Cerebellar cortex (tissue), 1 donor: ENCODE measurements at regions not wholly inside any gene's neighbourhood (a gene's known extent, or its start where the extent isn't known, plus 50 kb on each side); places are given as distances from the start of the nearest gene placed in this dataset.
"Not testable (repeated sequence)": the region's sequence is repeated elsewhere in the genome, so short reads cannot be mapped to it uniquely, and the experiment has no call there.

Source experiments
- DNase-seq: peaks from one replicate; pipeline ENCODE4 v3.0.0-alpha.2; 2015; ENCODE audit warnings: low spot score

- not testable (repeated sequence) for DNase-seq
Measured at GRCh38 chr6:82816243-82816642, 249.4 kb downstream of the UBE3D start.

- no peak for DNase-seq
Measured at GRCh38 chr6:82818727-82819126, 246.9 kb downstream of the UBE3D start.

GRCh38 chr6:82823361-82823760, 242.3 kb downstream of the UBE3D start:
- no peak for DNase-seq

- no peak for DNase-seq
Measured at GRCh38 chr6:82832811-82833210, 232.8 kb downstream of the UBE3D start.

- DNase-seq, result no peak
Measured at GRCh38 chr6:82833481-82833880, 232.2 kb downstream of the UBE3D start.

- no peak for DNase-seq
Measured at GRCh38 chr6:82836022-82836575, 229.5 kb downstream of the UBE3D start.

- DNase-seq, result no peak
Measured at GRCh38 chr6:82840571-82840970, 225.1 kb downstream of the UBE3D start.

GRCh38 chr6:82841309-82841708, 224.3 kb downstream of the UBE3D start:
- DNase-seq, result no peak
